ENCODE measurements at regions not wholly inside any gene's neighbourhood (a gene's known extent, or its start where the extent isn't known, plus 50 kb on each side); places are given as distances from the start of the nearest gene placed in this dataset.

DNA sequence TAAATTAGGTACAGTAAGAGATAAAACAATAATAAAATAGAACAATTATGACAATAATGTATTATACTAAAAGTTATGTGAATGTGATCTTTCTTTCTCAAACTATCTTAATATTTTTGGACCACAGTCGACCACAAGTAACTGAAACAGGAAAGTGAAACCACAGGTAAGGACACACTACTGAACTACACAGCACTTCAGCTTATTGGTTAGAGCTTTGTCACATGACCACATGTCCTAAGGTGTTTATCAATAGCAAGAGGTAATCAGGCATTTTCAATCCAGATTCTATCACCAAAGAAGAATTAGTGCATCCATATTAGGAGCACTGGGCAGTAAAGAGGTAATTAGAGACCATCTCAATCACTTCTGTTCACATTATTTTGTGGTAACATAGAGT, 392.8 kb downstream of the RSL24D1 start:
- TF ChIP-seq POLR2AphosphoS5 (IDR thresholded peaks at IDR 0.05; ENCODE audit: low read depth, low read length) (no peak), POLR2A (IDR thresholded peaks at IDR 0.05; ENCODE audit: low read depth, low read length) (no peak)
